ENCODE measurements at regions not wholly inside any gene's neighbourhood (a gene's known extent, or its start where the extent isn't known, plus 50 kb on each side); places are given as distances from the start of the nearest gene placed in this dataset.
"Not testable (repeated sequence)": the region's sequence is repeated elsewhere in the genome, so short reads cannot be mapped to it uniquely, and the experiment has no call there.

- not testable (repeated sequence) for H3K27me3 ChIP-seq; H3K27ac ChIP-seq; H3K4me2 ChIP-seq; H3K4me1 Mint-ChIP-seq; DNase-seq (ENCODE audit: low spot score); H3F3A ChIP-seq (ENCODE audit: low read depth); H3K27me3 Mint-ChIP-seq (ENCODE audit: insufficient read depth, low read depth); H3K79me2 ChIP-seq (ENCODE audit: low read depth); H3K27ac Mint-ChIP-seq; H3K36me3 ChIP-seq; H3K4me1 ChIP-seq; H3K9me3 Mint-ChIP-seq; H4K20me1 ChIP-seq (ENCODE audit: low read depth); H3K36me3 Mint-ChIP-seq; H3K9ac ChIP-seq; H2AFZ ChIP-seq (replicated peaks); H3K4me3 Mint-ChIP-seq; H3K4me3 ChIP-seq; H3K9me3 ChIP-seq (ENCODE audit: low read depth)
Measured at GRCh38 chr6:26720663-26721218, 61.2 kb upstream of the ZNF322 start.

- not testable (repeated sequence) for H4K20me1 ChIP-seq (ENCODE audit: low read depth); H2AFZ ChIP-seq (replicated peaks); H3K79me2 ChIP-seq (ENCODE audit: low read depth); H3K4me1 ChIP-seq; H3K4me3 ChIP-seq; H3K4me3 Mint-ChIP-seq; H3K4me1 Mint-ChIP-seq; H3K9me3 ChIP-seq (ENCODE audit: low read depth); H3K27me3 ChIP-seq; H3K36me3 Mint-ChIP-seq; DNase-seq (ENCODE audit: low spot score); H3K36me3 ChIP-seq; H3K27ac Mint-ChIP-seq; H3K27ac ChIP-seq; H3F3A ChIP-seq (ENCODE audit: low read depth); H3K4me2 ChIP-seq; H3K9me3 Mint-ChIP-seq; H3K9ac ChIP-seq; H3K27me3 Mint-ChIP-seq (ENCODE audit: insufficient read depth, low read depth)
Measured at GRCh38 chr6:26730019-26730766, 70.6 kb upstream of the ZNF322 start.

GRCh38 chr6:26734776-26735472, 75.4 kb upstream of the ZNF322 start:
- not testable (repeated sequence) for H3K36me3 ChIP-seq; H3K27ac Mint-ChIP-seq; H3K9me3 ChIP-seq (ENCODE audit: low read depth); H3K79me2 ChIP-seq (ENCODE audit: low read depth); H3K4me3 ChIP-seq; H3K9me3 Mint-ChIP-seq; H3K36me3 Mint-ChIP-seq; H3K27me3 Mint-ChIP-seq (ENCODE audit: insufficient read depth, low read depth); H3K27ac ChIP-seq; H3F3A ChIP-seq (ENCODE audit: low read depth); H3K27me3 ChIP-seq; H3K4me1 ChIP-seq; H3K4me2 ChIP-seq; H3K9ac ChIP-seq; H3K4me1 Mint-ChIP-seq; H4K20me1 ChIP-seq (ENCODE audit: low read depth); DNase-seq (ENCODE audit: low spot score); H2AFZ ChIP-seq (replicated peaks); H3K4me3 Mint-ChIP-seq

- H3F3A ChIP-seq (ENCODE audit: low read depth) = peaks cover 23% of the 10 kb centered on the region
- H3K36me3 Mint-ChIP-seq = no peaks in the 10 kb centered on the region
- H3K27ac Mint-ChIP-seq = no peak overlapping the region
- H3K4me2 ChIP-seq = no peak overlapping the region
- no peaks in the 10 kb centered on the region for H4K20me1 ChIP-seq (ENCODE audit: low read depth)
- no peak overlapping the region for H3K27ac ChIP-seq
- no peak overlapping the region for H2AFZ ChIP-seq (replicated peaks)
- H3K4me1 ChIP-seq = no peaks in the 10 kb centered on the region
- no peaks in the 10 kb centered on the region for H3K79me2 ChIP-seq (ENCODE audit: low read depth)
- peaks cover 19% of the 10 kb centered on the region for H3K27me3 ChIP-seq
- H3K9me3 ChIP-seq (ENCODE audit: low read depth) = no peaks in the 10 kb centered on the region
- no peak overlapping the region for H3K9ac ChIP-seq
- DNase-seq (ENCODE audit: low spot score) = no peak
- H3K4me1 Mint-ChIP-seq = peaks cover 3% of the 10 kb centered on the region
- peaks cover 26% of the 10 kb centered on the region for H3K27me3 Mint-ChIP-seq (ENCODE audit: insufficient read depth, low read depth)
- H3K36me3 ChIP-seq = no peaks in the 10 kb centered on the region
- H3K9me3 Mint-ChIP-seq = peaks cover under 1% of the 10 kb centered on the region
- no peak overlapping the region for H3K4me3 ChIP-seq
- no peak overlapping the region for H3K4me3 Mint-ChIP-seq
- no peak for TF ChIP-seq EZH2 (IDR thresholded peaks at IDR 0.05)
- no peak for TF ChIP-seq EZH2phosphoT487 (IDR thresholded peaks at IDR 0.05)
- TF ChIP-seq CTCF (IDR thresholded peaks at IDR 0.05) = no peak
Measured at GRCh38 chr6:26739811-26740210, 80.3 kb upstream of the ZNF322 start.

Measured in neural progenitor cell (in vitro differentiated cells).